Vagina (tissue), 2 donors: ENCODE measurements at regions not wholly inside any gene's neighbourhood (a gene's known extent, or its start where the extent isn't known, plus 50 kb on each side); places are given as distances from the start of the nearest gene placed in this dataset.

Source experiments
- DNase-seq, 2 donors: peaks; one replicate each; pipeline ENCODE4 v3.0.0-alpha.2; 2017; ENCODE audit errors: extremely low spot score in 2 of 2
- H3K27ac ChIP-seq: fragments of 200-600 bp; sonication (generic); one replicate; pipeline ENCODE4 v1.5.1; 2019
- H3K27me3 ChIP-seq: fragments of 200-600 bp; sonication (generic); one replicate; pipeline ENCODE4 v1.5.1; 2019
- H3K36me3 ChIP-seq, 2 donors: fragments of 200-600 bp; sonication (generic); one replicate each; pipeline ENCODE4 v1.5.1; 2017 to 2019
- H3K4me1 ChIP-seq: fragments of 200-600 bp; sonication (generic); one replicate; pipeline ENCODE4 v1.5.1; 2019
- H3K4me3 ChIP-seq, 2 donors: fragments of 200-600 bp; sonication (generic); 1 replicate in 1 of 2; 2 replicates in 1 of 2; pipeline ENCODE4 v1.5.1; 2016 to 2019
- H3K9me3 ChIP-seq: fragments of 200-600 bp; sonication (generic); one replicate; pipeline ENCODE4 v1.5.1; 2019
- POLR2A ChIP-seq, 2 donors: fragments of 450-650 bp; IDR thresholded peaks; one replicate each; pipeline ENCODE4 v1.6.1; 2017; ENCODE audit warnings: antibody characterized with exemption in 2 of 2, mild to moderate bottlenecking in 2 of 2, moderate library complexity in 2 of 2
- POLR2AphosphoS5 ChIP-seq, 2 donors: sonication (generic); formaldehyde crosslinking; IDR thresholded peaks; one replicate each; pipeline ENCODE4 v1.9.0; 2017; ENCODE audit warnings: antibody characterized with exemption in 2 of 2, mild to moderate bottlenecking in 2 of 2, low read depth in 1 of 2; ENCODE audit not compliant: insufficient read depth in 1 of 2
- intact Hi-C: fragments of 100-400 bp; cut with DNase I; formaldehyde crosslinking; loops from one replicate; pipeline ENCODE4 v1.15.1; 2023
- TF ChIP-seq, protein P1 (sequence below), 3 experiments: fragments of 450-650 bp in 2 of 3; fragments of 200-600 bp in 1 of 3; sonication (generic) in 1 of 3; IDR thresholded peaks; one replicate each; pipeline ENCODE4 v1.5.1; 2017 to 2019; ENCODE audit warnings: antibody characterized with exemption in 3 of 3, mild to moderate bottlenecking in 2 of 3, moderate library complexity in 2 of 3

DNA sequence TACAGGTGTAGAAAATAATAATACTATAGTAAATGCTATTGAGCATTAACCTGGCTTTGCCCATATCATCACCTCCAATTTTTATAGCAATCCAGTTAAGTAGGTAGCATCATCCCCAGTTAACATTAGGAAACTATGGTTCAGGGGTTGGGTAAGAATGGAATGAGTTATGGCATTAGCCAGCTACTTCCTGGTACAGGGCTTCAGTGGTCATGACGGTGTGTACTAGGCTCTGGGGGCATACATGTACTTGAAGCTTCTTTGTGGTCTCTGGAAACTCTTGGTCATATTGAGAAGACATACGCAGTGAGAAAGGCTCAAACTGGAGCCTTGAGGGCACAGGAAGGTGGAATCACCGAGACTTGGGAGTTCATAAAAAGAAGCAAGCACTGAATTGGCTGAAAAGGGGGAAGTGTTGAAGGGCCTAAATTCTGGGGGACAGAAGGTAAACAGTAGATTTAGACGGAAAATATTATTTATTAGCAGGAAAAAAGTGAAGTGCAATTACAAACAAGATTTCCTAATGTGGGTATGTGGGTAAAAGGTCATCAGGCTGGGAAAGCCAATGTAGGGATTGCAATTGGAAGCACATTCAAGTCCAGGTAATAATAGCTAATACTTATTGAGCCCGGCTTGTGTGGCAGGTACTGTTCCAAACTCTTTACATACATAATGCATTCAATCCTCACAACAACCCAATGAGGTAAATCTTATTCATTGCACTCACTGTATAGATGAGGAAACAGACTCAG lies 114.2 kb upstream of the ATP1A1 start:
- Histone ChIP-seq H3K27ac (no peak overlapping the region), H3K9me3 (no peaks in the 10 kb centered on the region), H3K27me3 (no peaks in the 10 kb centered on the region), H3K4me3 (no peak overlapping the region), H3K4me1 (peaks cover 14% of the 10 kb centered on the region), H3K36me3 (no peaks in the 10 kb centered on the region)
- DNase-seq: no peak
- TF ChIP-seq POLR2AphosphoS5 (IDR thresholded peaks at IDR 0.05; ENCODE audit: insufficient read depth in 1 of 2, low read depth in 1 of 2) (no peak), POLR2A (IDR thresholded peaks at IDR 0.05) (no peak)
- TF ChIP-seq, protein P1, sequence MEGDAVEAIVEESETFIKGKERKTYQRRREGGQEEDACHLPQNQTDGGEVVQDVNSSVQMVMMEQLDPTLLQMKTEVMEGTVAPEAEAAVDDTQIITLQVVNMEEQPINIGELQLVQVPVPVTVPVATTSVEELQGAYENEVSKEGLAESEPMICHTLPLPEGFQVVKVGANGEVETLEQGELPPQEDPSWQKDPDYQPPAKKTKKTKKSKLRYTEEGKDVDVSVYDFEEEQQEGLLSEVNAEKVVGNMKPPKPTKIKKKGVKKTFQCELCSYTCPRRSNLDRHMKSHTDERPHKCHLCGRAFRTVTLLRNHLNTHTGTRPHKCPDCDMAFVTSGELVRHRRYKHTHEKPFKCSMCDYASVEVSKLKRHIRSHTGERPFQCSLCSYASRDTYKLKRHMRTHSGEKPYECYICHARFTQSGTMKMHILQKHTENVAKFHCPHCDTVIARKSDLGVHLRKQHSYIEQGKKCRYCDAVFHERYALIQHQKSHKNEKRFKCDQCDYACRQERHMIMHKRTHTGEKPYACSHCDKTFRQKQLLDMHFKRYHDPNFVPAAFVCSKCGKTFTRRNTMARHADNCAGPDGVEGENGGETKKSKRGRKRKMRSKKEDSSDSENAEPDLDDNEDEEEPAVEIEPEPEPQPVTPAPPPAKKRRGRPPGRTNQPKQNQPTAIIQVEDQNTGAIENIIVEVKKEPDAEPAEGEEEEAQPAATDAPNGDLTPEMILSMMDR (IDR thresholded peaks at IDR 0.05): no peak
- intact Hi-C loops: no loop called here

GRCh38 chr1:116259663-116260062 lies 113.4 kb upstream of the ATP1A1 start:
- TF ChIP-seq POLR2A (IDR thresholded peaks at IDR 0.05) (no peak), POLR2AphosphoS5 (IDR thresholded peaks at IDR 0.05; ENCODE audit: insufficient read depth in 1 of 2, low read depth in 1 of 2) (no peak)
- TF ChIP-seq, protein P1 (IDR thresholded peaks at IDR 0.05): no peak
- Histone ChIP-seq H3K27ac (no peak overlapping the region), H3K36me3 (no peaks in the 10 kb centered on the region), H3K9me3 (no peaks in the 10 kb centered on the region), H3K4me1 (peaks cover 14% of the 10 kb centered on the region), H3K4me3 (no peak overlapping the region), H3K27me3 (no peaks in the 10 kb centered on the region)
- no peak for DNase-seq
- intact Hi-C loops: no loop called here

- TF ChIP-seq, protein P1 (IDR thresholded peaks at IDR 0.05): no peak
- TF ChIP-seq POLR2A (IDR thresholded peaks at IDR 0.05): no peak
- TF ChIP-seq POLR2AphosphoS5 (IDR thresholded peaks at IDR 0.05; ENCODE audit: insufficient read depth in 1 of 2, low read depth in 1 of 2): no peak
- intact Hi-C loops: no loop called here
These were observed 112.9 kb upstream of the ATP1A1 start for GRCh38 chr1:116260115-116260514.

GRCh38 chr1:116260621-116261020 lies 112.4 kb upstream of the ATP1A1 start:
- no peaks in the 10 kb centered on the region for H3K36me3 ChIP-seq
- peaks cover 8% of the 10 kb centered on the region for H3K4me1 ChIP-seq
- no peak overlapping the region for H3K27ac ChIP-seq
- no peak overlapping the region for H3K4me3 ChIP-seq
- H3K27me3 ChIP-seq: no peaks in the 10 kb centered on the region
- no peak for TF ChIP-seq POLR2AphosphoS5 (IDR thresholded peaks at IDR 0.05; ENCODE audit: insufficient read depth in 1 of 2, low read depth in 1 of 2)
- TF ChIP-seq, protein P1 (IDR thresholded peaks at IDR 0.05): no peak
- no peak for TF ChIP-seq POLR2A (IDR thresholded peaks at IDR 0.05)
- H3K9me3 ChIP-seq: no peaks in the 10 kb centered on the region
- intact Hi-C loops: no loop called here
- DNase-seq: no peak

More at GRCh38 chr1:116260115-116260514, 112.9 kb upstream of the ATP1A1 start:
- H3K36me3 ChIP-seq: no peaks in the 10 kb centered on the region
- peaks cover 13% of the 10 kb centered on the region for H3K4me1 ChIP-seq
- no peak overlapping the region for H3K27ac ChIP-seq
- no peak overlapping the region for H3K4me3 ChIP-seq
- no peaks in the 10 kb centered on the region for H3K27me3 ChIP-seq
- DNase-seq: no peak
- no peaks in the 10 kb centered on the region for H3K9me3 ChIP-seq

DNA sequence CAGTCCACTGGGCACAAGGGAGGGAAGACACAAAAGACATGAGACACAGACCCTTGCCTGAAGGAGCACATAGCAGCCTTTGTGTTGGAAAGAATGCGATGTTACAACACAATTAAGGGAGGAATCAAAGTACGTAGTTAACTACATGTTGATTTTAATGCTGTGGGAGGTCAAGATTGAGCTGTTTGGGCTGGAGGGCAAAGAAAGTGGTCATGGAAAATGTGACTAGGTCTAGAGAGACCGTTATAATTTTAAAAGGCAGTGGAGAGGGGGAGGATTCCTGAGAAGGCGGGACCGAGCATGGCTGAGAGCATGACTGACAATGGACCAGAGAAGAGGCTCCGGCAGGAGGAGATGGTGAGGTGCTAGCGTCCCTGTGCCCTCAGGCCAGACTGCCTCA lies 111.8 kb upstream of the ATP1A1 start:
- intact Hi-C loops: no loop called here
- no peak for DNase-seq
- Histone ChIP-seq H3K27ac (no peak overlapping the region), H3K4me1 (peaks cover 5% of the 10 kb centered on the region), H3K36me3 (no peaks in the 10 kb centered on the region), H3K9me3 (no peaks in the 10 kb centered on the region), H3K4me3 (no peak overlapping the region), H3K27me3 (no peaks in the 10 kb centered on the region)
- TF ChIP-seq POLR2A (IDR thresholded peaks at IDR 0.05): no peak
- no peak for TF ChIP-seq POLR2AphosphoS5 (IDR thresholded peaks at IDR 0.05; ENCODE audit: insufficient read depth in 1 of 2, low read depth in 1 of 2)
- TF ChIP-seq, protein P1 (IDR thresholded peaks at IDR 0.05): no peak
